ENCODE measurements at regions not wholly inside any gene's neighbourhood (a gene's known extent, or its start where the extent isn't known, plus 50 kb on each side); places are given as distances from the start of the nearest gene placed in this dataset.

GRCh38 chrX:106450405-106450804 lies 161.4 kb upstream of the RADX start:
- no peak for TF ChIP-seq CTCF (IDR thresholded peaks at IDR 0.05)
- no peak for TF ChIP-seq POLR2AphosphoS5 (IDR thresholded peaks at IDR 0.05)

Measured in sigmoid colon (tissue), 4 donors.